ENCODE measurements at regions not wholly inside any gene's neighbourhood (a gene's known extent, or its start where the extent isn't known, plus 50 kb on each side); places are given as distances from the start of the nearest gene placed in this dataset.

GRCh38 chrX:58051346-58051745 is 141.1 kb upstream of the ZXDA start:
- no peak for DNase-seq (ENCODE audit: low read depth)

- no peak for DNase-seq (ENCODE audit: low read depth)
Observed at GRCh38 chrX:58044130-58044529, 133.9 kb upstream of the ZXDA start.

GRCh38 chrX:58025979-58026378 is 115.7 kb upstream of the ZXDA start:
- peak; percentile 9 for DNase-seq (ENCODE audit: low read depth)

GRCh38 chrX:57985951-57986350 is 75.7 kb upstream of the ZXDA start:
- DNase-seq (ENCODE audit: low read depth): no peak

- no peak for DNase-seq (ENCODE audit: low read depth)
Observed at GRCh38 chrX:57984620-57985019, 74.4 kb upstream of the ZXDA start.

- no peak for DNase-seq (ENCODE audit: low read depth)
Observed at GRCh38 chrX:57977992-57978391, 67.7 kb upstream of the ZXDA start.

- no peak for DNase-seq (ENCODE audit: low read depth)
Observed at GRCh38 chrX:57964975-57965374, 54.7 kb upstream of the ZXDA start.

Data from T follicular helper cell (primary cell).